HG02623 (cell line): ENCODE measurements at regions not wholly inside any gene's neighbourhood (a gene's known extent, or its start where the extent isn't known, plus 50 kb on each side); places are given as distances from the start of the nearest gene placed in this dataset.
"Not testable (repeated sequence)": the region's sequence is repeated elsewhere in the genome, so short reads cannot be mapped to it uniquely, and the experiment has no call there.

Source experiments
- ATAC-seq: cut with Tn5 transposase; IDR thresholded peaks from one replicate; pipeline ENCODE4 v1.9.1; 2021; ENCODE audit warnings: moderate library complexity; ENCODE audit not compliant: unreplicated experiment

DNA sequence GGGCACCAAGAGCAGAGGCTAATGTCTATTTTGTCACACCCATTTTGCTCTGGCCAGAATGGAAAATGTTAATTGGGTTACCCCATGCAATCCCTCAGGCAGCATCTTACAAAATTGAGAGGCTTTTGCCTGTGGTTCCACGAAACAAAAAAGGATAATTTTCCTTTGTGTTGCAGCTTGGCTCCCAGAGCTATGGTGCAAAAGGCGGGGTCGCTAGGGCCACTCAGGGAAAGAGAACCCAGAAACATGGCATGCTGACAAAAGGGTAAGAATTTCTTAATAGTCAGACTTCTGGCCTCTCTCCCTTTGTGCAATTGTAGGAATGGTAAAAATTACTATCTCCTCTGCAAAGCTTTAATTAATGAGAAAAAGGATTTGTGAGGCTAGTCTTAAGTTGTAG lies 119.6 kb upstream of the BANK1 start:
- ATAC-seq = no peak

DNA sequence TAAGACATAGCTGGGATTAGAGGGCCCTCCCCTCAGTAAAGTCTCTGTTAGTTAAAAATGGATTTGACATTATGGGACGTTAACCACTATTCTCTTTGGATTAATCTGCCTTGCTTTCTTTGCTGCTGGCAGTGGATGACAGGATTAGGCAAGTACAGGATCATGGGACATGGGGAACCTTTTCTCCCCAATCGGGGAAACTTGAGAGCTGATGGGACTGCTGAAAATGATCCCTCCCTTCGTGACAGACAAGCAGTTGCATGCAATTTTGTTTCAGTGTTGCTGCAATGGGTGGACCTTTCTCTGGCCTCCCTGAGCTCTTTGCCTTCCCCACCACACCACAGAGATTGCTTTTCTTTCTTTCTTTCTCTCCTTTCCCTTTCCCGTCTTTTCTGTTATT lies 120.2 kb upstream of the BANK1 start:
- no peak for ATAC-seq

DNA sequence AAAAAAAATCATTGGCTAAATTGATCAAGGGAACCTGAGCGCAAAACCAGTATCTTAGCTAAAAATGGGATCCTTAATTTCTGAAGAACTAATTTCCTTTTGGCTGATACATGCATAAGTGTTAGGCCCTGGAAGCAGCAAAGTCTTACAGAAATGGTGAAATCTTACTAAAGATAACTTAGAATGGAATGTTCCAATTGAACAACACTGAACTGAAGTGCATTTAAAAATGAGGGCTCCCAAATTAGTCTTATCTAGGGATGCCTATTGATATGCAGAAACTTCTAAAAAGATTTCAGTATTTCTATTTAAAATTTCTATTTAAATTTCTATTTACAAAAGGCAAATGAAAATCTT lies 120.7 kb upstream of the BANK1 start:
- no peak for ATAC-seq

DNA sequence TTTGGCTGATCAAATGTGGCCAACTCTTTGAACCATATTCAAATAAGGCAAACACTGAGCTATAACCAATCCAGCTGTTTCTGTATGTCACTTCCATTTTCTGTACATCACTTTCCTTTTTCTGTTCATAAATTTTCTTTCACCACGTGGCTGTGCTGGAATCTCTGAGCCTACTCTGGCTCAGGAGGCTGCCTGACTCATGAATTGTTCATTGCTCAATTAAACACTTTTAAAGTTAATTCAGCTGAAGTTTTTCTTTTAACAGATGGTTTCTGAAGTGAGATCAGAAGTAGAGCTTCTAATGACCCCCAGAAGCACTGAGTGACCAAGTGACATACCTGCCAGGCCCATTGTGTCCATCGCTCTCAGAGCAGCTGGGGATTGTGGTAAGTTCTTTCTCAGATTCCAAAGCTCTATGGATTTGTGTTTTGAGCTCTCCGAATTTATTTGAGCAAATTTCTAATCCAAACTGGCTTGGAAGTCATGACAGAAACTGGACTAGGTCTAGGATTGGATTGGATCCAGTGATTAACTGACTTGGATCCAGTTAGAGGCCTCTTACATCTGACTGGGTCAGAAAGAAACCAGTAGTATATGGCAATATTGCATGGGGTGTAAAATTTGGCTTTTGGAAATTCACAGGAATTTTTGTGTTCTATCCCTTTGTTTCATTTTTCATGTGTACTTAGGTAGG lies 121.2 kb upstream of the BANK1 start:
- ATAC-seq = no peak

DNA sequence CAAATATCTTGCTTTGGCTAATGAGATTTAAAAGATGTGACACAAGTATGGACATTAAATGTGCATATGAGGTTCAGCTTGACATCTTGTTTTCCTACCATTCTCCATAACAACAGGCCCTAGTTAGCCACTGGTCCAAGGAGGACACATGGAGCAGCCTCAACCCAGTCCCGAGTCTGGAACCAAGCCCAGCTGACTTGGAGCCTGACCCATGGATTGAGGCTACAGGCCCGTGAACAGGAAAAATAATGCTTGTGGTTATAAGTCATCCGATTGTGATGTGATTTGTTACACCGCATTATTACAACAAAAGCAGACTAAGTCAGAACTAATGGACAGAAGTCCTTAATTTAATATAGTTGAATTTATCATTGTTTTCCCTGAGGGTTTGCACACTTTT lies 123.2 kb upstream of the BANK1 start:
- ATAC-seq = no peak

DNA sequence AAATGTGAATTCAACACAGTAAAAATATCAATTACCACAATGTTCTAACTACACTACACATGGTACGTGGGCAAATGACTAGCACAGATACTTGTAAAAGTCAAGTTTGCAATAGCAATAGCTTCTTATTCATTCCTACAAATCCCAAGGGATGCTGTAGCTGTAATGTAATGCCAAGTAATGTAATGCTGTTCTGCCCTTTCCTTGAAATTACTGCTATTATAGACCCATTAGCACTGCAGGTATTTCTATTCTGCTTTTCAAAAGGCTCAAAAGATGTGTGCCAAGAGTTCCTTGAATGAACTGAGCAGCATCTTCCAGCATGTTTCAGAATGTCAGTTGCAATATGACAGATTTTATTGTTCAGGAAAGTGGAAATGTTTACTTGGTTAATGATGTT lies 129.9 kb upstream of the BANK1 start:
- ATAC-seq = no peak

DNA sequence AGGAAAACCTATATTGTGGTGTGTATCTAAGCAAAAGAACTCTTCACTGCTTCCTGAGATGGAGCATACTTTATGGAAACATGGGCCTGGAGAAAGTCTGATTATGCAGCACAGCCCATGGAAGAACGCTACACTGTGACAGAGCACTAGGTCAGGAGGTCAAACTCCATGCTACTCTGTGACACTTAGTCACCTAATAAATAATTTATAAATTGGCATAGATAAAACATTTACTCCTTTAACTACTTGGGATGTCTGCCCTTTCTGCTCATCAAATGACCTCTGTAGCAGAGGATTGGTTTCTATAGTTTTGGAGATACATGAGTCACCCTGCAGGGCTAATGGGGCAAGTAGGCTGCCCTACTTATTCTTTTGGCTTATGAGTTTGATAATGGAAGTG lies 134.7 kb upstream of the BANK1 start:
- no peak for ATAC-seq

DNA sequence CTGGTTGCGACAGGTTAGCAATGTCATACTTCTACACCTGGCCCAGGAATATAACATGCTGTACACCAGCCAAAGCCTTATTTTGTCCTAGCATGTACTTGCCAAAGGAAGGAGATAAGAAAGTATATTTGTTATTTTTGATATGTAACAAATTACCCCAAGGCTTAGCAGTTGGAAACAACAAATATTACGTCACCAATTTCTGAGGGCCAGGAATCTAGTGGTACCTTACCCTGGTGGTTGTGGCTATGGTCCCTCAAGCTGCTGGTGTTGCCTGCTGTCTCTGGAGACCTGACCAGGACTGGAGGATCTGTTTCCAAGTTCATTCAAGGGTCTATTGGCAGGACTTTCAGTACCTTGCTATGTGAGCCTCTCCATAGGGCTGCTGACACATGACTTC lies 135.5 kb upstream of the BANK1 start:
- ATAC-seq = no peak

DNA sequence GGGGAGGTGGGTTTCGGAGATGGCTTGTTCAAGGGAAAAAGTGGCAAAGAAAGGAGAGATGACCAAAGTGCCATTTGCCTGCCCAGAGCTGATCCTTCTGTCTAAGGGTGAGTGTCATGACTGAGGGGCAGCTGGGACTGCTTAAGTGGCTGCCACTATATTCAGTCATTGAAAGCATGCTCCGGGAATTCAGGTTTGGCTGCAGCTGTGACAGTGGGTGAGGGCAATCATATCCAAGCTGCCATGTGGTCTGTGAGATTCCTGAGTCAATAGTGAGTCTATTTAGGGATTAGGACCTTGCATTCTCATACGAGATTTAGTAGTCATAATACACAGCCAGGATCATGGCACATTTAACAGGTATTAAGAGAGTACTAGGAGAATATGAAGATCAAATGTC lies 138.8 kb upstream of the BANK1 start:
- ATAC-seq = no peak

DNA sequence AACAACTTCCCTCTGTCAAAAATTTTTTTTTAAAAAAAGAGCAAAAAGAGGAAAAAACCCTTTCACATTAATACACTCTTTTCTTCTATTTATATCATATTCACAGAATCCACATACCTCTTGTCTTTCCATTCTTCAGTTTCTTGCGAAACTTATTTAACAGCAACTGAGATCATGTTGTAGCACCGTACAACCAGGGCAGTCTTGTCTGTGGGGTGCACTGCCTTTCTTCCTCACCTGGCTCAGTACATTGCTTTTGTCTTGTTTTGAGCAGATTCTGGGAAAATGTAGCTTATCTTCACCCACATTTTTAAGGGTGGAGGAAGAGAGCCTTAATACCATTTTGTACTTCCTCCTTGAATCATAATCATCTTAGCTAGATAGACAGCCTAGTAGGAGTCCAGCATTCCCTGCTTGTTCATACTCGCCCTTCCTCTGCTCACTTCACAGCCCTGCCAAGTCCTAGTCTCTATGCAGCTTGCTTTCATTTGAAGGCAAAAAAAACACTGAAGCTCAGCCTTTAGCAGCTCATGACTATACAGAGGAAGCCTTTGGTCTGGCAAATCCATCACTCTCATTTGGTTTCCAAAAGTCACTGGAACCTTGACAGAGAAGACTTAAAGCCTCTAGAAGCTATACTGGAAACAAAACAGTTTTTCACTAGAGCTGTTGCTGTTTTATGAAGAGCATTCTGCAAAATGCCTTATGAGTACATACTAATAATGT lies 140.6 kb upstream of the BANK1 start:
- no peak for ATAC-seq

DNA sequence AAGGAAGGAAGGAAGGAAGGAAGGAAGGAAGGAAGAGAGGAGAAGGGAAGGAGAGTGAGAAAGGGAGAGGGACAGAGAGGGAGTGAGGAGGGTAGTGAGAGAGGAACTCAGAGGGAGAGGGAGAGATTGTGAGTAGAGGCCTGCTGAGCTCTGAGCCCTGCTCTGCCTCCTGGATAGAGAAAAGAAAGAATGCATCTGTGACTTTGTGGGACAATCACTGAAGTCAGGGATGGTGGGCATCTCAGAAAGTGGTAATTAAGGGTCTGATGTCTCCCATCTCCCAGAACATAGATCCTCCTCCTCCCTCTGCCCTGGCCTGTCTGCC lies 142.9 kb upstream of the BANK1 start:
- ATAC-seq = no peak

DNA sequence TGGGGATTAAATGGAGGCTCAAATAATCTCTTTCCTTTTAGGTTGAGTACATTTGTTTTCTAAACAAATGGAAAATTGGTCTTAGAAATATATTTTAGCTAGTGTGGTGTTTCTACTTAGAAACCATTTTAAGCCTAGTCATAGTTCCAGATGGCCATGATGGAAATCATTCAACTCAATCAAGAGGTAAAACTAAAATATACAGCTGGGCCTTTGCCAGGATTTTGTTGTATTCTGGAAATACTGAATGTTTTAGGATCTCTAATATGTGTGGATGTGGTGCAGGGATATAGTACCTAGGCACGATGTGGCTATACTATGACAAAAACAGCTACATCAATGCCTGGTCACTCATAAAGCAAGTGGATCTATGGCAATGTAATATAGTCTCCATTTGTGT lies 146.0 kb upstream of the BANK1 start:
- ATAC-seq = no peak

DNA sequence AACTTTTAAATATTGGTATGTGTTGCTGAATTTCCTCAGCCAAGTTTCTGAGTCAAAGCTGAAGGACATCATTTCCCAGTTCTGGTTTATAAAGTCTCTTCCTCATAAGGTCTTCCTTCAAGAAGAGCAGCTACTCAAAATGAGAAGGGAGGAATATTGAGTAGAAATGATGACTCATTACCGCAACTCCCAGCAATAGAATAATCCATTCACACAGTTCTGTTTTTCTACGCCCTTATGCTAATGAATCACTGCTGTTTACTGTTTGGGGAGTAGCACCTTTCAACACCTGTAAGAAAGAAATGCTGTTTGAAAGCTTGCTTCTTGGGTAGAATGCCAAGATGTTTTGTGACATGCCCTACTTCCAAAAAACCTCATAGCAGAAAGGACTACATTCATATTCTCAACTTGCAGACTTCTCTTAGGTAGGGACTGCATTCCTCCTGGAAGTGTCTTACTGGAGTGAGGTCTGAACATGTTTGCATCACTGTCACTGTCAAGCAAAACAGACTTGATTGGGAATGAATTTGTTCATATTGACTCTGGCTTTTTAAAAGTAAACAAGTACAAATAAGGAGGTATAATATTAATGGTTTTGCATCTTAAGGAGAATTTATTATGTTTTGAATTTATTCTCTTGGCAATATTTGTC lies 147.2 kb upstream of the BANK1 start:
- no peak for ATAC-seq

DNA sequence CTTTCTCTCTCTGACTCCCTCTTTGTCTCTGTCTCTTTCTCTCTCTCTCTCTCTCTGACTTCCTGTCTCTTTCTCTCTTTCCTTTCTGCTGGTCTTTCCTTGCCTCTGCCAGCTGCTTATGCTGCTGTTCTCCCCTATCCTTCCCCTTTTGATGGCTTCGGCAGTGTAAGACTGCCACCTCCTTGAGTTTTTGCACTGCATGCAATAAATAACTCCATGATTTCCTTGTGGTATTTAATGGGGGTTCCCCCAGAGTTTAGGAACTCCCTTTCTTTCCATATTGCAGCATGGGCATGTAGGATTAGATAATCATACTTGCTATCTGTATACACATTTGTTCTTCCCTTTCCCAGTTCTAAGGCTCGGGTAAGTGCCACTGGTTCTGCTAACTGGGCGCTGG lies 157.8 kb upstream of the BANK1 start:
- not testable (repeated sequence) for ATAC-seq

DNA sequence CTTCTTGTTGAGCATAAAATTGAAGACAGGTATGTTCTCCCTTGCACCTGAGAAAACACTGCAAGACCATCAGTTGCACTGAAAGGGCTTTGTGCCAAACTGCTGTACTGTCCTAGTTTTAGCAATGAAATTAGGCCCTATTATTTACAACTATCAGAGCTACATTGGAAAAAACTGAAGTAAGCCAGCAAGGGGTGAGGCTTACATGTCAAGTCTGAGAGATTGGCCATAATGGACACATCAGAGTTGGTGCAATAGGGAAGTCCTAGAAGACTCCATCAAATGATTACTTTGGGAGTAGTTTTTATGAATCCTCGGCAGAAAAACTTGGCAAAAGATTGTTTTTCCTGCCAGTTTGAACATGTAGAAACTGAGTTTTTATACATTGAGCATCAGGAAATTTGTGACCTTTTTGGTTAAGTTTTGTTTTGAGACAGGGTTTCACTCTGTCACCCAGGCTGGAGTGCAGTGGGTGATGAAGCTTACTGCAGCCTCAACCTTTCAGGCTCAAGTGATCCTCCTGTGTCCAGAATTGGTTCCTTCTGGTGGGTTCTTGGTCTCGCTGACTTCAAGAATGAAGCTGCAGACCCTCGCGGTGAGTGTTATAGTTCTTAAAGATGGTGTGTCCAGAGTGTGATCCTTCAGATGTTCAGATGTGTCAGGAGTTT lies 160.1 kb upstream of the BANK1 start:
- no peak for ATAC-seq

DNA sequence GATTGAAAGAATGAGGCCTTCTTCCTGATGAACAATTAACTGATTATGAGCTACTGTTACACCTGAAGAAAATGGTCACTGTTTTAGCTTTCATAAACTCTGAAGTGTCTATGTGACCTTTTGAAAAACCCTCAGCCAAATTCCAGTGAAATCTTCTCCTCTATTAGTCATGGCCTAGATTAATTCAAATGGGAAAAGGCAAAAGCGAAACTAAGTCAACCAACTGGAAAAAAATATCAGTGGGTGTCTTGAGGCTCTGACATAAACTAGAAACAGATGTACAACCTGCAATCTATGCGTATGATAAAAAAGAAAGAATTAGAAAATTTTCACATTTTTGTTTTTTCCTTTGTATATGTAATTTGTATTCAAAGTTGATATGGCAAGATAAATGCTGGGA lies 169.4 kb upstream of the BANK1 start:
- no peak for ATAC-seq

DNA sequence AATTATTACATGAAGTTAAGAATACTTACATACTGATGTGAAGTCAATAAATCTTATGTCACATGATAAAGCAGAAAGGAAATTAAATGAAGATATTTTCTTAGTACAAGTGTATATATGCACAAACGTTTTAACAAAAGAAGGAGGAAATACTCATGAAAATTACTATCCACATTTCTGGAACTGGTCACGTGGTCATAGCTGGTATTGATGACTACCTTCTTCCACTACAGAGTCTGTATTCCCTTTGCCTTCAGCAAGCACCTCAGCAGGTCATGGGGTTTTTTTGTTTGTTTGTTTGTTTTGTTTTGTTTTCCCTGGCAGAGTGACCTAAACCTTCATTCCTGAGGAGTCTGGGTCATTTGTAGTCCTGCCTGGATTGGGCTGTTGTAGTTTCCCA lies 174.9 kb upstream of the BANK1 start:
- ATAC-seq = no peak

DNA sequence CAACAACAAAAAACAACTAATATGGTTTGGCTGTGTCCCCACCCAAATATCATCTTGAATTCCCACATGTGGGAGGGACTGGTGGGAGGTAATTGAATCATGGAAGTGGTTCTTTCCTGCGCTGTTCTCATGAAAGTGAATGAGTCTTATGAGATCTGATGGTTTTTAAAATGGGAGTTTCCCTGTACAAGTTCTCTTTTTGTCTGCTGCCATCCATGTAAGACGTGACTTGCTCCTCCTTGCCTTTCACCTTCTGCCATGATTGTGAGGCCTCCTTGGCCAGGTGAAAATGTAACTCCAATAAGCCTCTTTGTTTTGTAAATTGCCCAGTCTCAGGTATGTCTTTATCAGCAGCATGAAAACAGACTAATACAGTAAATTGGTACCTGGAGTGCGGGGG lies 183.5 kb upstream of the BANK1 start:
- ATAC-seq = not testable (repeated sequence)

DNA sequence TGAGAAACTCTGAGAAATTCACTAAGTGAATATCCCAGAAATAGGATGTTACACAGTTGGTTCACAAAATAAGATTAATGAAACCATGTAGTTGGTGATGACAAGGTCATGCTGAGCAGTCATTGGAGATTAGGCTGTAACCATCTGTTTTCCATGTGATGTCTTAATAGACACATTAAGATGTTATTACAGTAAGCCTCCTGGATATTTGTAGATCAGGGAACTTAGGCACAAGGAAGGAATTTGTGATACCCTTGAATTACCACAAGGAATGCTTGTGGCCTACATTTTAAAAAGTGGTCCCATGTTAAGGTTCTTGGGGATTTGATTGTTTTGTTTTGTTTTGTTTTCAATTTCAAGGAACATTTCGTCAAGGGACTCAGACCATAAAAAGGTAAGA lies 185.6 kb upstream of the BANK1 start:
- no peak for ATAC-seq

DNA sequence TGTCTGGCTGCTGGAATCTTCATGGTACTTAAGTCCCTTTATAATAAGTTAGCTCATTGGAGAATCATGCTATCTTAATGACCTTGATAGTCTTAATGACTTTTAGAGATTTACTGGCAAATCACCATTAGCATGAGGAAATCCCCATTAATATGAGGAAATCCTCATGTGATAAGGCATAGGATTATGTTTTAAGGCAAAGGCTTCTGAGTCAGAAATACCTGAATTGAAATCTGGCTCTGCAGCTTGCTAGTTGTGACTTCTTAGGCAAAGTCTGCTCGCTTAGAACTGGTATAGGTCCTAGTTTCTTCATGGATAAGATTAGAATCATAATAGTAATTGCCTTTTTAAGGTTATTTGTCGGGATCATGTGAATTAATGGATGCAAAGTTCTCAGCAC lies 190.2 kb upstream of the BANK1 start:
- ATAC-seq = no peak

DNA sequence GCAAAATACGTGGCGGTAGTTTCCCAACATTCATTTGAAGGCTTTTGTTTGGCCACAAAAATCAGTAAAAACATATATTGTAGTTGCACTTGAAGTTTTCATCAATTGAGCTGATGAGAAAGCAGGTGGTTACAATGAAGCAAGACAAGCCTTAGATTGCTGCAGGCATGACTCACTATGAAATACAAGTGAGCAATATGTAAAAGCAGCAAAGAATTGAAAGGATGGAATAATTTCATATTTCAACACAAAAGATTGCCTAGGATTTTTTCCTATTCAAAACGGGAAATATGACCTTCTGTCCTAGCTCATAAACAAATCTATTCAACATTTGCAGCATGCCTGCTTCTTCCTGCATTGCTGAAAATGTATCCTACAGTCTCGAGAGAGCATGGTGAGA lies 190.9 kb upstream of the BANK1 start:
- ATAC-seq = no peak
